ENCODE measurements at regions not wholly inside any gene's neighbourhood (a gene's known extent, or its start where the extent isn't known, plus 50 kb on each side); places are given as distances from the start of the nearest gene placed in this dataset.

DNA sequence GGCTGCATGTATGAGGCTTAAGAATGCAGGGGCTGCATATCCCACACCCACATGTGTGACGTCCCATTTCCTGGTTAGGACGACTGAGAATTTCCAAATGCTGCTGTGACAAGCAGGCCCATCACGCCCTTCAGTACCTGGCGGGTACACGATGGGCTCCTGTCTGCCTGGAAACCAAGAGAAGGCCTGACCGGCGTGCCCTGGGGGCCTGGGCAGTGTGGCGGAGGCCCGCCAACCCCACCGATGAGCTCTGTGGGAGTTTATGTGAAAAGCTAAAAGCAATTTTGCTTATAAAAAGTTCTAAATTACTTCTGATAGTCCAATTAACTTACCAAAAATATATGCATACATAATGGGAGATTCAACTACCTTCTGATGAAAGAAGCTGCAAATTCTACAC, 837.3 kb downstream of the GALR1 start:
- TF ChIP-seq, protein P1, sequence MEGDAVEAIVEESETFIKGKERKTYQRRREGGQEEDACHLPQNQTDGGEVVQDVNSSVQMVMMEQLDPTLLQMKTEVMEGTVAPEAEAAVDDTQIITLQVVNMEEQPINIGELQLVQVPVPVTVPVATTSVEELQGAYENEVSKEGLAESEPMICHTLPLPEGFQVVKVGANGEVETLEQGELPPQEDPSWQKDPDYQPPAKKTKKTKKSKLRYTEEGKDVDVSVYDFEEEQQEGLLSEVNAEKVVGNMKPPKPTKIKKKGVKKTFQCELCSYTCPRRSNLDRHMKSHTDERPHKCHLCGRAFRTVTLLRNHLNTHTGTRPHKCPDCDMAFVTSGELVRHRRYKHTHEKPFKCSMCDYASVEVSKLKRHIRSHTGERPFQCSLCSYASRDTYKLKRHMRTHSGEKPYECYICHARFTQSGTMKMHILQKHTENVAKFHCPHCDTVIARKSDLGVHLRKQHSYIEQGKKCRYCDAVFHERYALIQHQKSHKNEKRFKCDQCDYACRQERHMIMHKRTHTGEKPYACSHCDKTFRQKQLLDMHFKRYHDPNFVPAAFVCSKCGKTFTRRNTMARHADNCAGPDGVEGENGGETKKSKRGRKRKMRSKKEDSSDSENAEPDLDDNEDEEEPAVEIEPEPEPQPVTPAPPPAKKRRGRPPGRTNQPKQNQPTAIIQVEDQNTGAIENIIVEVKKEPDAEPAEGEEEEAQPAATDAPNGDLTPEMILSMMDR (conservative IDR thresholded peaks at IDR 0.05; ENCODE audit: low read depth, low read length), result no peak
- no peak for DNase-seq (ENCODE audit: low read depth)
- H3K4me3 ChIP-seq (ENCODE audit: low read depth, low read length), result no peak overlapping the region

DNA sequence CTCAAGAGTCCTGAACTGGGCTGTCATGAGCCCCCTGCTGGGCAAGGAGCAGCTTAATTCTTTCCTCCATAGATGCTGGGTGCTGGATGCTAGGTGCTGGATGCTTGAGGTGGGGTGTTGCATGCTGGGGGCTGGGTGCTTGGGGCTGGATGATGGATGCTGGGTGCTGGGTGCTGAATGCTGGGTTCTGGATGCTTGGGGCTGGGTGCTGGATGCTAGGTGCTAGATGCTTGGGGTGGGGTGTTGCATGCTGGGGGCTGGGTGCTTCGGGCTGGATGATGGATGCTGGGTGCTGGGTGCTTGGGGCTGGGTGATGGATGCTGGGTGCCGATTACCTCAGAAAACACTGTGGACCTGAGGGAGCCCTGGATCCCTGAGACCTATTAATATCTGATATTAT, 837.7 kb downstream of the GALR1 start:
- no peak overlapping the region for H3K4me3 ChIP-seq (ENCODE audit: low read depth, low read length)

DNA sequence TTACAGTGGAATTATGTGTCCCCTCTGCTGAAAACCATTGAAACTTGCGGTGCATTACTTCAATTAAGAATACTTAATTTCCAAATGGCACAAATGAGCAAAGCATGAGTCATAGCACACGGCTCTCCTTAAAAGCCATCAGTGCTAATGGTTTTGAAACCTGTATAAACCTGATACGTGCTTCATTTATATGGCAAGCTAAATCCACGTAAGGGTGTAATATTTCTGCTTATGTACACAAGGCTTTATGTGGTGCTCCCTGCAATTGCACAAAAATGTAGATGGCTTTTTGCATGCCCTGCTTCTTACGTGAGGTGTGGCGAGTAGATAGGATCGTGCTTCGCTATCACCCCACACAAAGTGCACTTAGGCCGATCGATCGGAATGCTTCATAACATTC, 840.9 kb downstream of the GALR1 start:
- DNase-seq (ENCODE audit: low read depth), result no peak
- TF ChIP-seq, protein P1 (conservative IDR thresholded peaks at IDR 0.05; ENCODE audit: low read depth, low read length), result no peak

More for the DNA sequence above, 837.7 kb downstream of the GALR1 start:
- DNase-seq (ENCODE audit: low read depth), result no peak
- TF ChIP-seq, protein P1 (conservative IDR thresholded peaks at IDR 0.05; ENCODE audit: low read depth, low read length), result no peak

DNA sequence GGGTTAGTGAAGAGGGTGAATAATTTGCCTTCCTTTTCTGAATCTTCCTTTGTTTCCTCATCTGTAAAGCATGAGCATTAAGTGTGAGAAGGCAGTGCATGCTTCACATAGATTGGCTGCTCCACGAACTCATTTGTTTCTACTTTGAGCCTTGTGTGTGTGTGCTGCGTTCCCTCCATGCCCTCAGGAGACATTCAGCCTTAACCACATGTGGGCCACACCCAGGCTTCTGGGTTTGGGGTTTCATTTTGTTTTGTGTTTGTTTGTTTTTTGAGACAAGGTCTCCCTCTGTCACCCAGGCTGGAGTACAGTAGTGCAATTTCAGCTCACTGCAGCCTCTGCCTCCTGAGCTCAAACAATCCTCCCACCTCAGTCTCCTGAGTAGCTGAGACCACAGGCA, 843.3 kb downstream of the GALR1 start:
- TF ChIP-seq, protein P1 (conservative IDR thresholded peaks at IDR 0.05; ENCODE audit: low read depth, low read length), result no peak
- H3K4me3 ChIP-seq (ENCODE audit: low read depth, low read length), result no peak overlapping the region
- no peak for DNase-seq (ENCODE audit: low read depth)

More for the DNA sequence above, 840.9 kb downstream of the GALR1 start:
- H3K4me3 ChIP-seq (ENCODE audit: low read depth, low read length), result no peak overlapping the region

DNA sequence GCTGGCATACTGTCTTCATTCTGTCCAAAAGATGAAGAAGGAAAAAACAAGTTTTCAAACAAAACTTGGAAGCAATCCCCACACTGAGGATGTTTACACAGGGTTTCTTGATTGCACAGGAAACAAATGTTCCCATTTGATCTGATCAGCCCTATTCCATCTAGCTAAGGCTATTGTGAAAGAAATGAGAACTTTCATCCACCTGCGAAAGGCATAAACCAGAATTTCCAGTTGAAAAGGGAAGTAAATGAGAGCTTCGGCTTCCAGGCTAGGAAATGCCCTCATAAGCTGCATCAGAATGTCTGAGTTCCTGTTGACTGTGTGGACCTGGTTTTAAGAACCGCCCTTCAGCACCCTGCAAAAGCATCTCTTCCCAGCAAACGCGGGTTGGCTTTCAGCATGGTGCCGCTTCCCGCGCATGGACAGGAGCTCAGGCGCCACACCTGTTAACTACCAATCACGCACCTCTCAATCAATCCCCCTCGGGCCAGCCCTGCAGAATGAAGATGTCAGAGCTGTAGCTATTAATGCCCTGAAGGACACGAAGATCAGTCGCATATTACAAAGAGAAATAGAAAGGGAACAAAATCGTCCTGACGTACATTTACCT, 850.4 kb downstream of the GALR1 start:
- DNase-seq (ENCODE audit: low read depth), result no peak
- TF ChIP-seq, protein P1 (conservative IDR thresholded peaks at IDR 0.05; ENCODE audit: low read depth, low read length), result no peak
- H3K4me3 ChIP-seq (ENCODE audit: low read depth, low read length), result no peak overlapping the region

DNA sequence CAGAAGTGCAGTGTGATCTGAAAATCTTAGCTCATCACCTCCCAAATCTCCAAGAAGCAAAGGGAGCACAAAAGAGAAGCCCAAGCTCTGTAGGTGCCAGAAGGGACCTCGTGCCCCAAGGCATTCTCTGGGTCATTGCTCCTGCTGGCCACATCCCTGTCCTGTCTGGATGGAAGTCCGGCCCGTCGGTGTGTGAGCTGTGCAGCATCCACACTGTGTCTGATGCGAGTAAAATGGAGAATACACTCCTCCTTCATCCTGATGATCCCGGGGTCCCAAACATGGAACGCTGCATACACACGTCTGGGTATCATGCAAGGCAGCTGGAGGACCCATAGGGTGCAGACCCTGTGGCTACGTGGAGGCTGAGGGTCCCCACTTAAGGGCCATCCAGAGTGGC, 851.4 kb downstream of the GALR1 start:
- no peak for DNase-seq (ENCODE audit: low read depth)
- TF ChIP-seq, protein P1 (conservative IDR thresholded peaks at IDR 0.05; ENCODE audit: low read depth, low read length), result no peak
- H3K4me3 ChIP-seq (ENCODE audit: low read depth, low read length), result no peak overlapping the region

DNA sequence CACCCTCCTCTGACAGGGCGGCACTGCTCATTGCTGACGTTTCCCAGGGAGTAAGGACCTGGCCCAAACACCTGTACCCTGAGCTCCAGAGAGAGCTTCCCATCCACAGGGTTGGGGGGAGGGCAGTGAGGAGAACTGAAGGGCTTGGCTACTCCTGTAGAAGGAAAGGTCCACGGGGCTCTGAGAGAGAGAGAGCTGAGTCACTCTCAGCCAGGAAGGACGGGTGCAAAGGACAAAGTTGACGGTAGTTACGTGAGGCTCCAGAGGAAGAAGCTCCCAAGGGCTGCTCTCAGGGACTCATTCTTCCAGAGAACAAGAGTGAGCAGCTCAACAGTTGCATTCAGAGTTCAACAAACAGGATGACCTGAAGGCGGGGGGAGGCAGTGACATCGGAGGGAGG, 852.5 kb downstream of the GALR1 start:
- DNase-seq (ENCODE audit: low read depth), result no peak

More for the DNA sequence above, 852.5 kb downstream of the GALR1 start:
- TF ChIP-seq, protein P1 (conservative IDR thresholded peaks at IDR 0.05; ENCODE audit: low read depth, low read length), result no peak
- no peak overlapping the region for H3K4me3 ChIP-seq (ENCODE audit: low read depth, low read length)
